NCI-H1417 (cell line): ENCODE measurements at regions not wholly inside any gene's neighbourhood (a gene's known extent, or its start where the extent isn't known, plus 50 kb on each side); places are given as distances from the start of the nearest gene placed in this dataset.
A peak's percentile ranks its signal among the peaks of the same experiment; 100 is the strongest.

Experiments
- DNase-seq, 3 experiments: peaks; one replicate each; lab custom pipeline; 2025; lab: John Stamatoyannopoulos, UW

DNA sequence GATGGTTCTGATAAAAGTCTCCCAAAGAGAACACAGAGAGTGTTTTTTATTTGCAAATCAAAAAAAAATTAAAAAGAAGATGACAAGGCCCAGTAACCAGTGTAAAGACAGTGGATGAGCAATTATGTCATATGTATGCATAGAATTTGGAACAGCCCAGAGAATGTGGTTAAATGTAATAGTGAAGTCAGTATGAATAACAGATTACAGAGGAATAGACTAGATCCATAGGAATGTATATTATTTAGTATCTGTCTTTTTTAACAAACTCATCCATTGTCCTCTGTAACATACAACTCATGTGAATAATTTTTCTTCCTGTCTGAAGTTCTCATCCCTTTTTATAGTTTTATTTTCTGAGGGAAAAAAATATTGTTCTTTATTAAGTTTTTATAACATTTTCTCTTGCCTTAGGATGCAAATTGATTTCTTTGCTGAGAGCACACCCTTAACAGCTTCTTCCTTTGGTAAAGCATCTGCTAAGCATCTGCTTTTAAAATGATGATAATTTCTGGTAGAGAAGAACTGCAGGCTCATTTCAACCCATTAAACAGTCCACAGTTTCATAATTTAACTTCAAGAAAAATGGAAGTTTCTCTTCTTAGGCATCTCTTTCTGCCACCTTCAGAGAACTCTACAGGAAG lies 266.5 kb upstream of the MTNR1B start:
- no peak for DNase-seq

GRCh38 chr11:92703449-92703830 lies 266.0 kb upstream of the MTNR1B start:
- no peak for DNase-seq

- peak; percentile 93 to 99 (median 95) for DNase-seq
Measured at GRCh38 chr11:92707173-92707619, 262.3 kb upstream of the MTNR1B start.

- no peak for DNase-seq
Measured at GRCh38 chr11:92707665-92708064, 261.8 kb upstream of the MTNR1B start.

DNA sequence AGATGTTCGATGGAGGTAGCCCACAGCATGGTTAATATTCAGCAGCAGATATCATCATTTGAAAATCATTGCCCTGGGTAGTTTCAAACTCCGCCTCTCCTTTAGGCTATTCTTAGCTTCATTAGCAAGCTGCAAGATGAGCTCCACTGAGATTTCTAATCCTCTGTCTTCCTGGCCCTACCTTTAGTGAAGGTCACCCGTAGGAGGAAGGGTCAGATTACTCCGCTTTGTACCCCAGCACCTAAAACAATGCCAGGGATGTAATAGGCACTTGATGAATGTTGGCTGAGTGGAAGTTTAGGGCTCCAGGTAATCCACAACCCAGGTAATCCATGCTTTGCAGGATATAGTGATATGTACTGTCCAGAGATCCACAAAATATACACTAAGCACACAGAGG lies 260.1 kb upstream of the MTNR1B start:
- no peak for DNase-seq

DNA sequence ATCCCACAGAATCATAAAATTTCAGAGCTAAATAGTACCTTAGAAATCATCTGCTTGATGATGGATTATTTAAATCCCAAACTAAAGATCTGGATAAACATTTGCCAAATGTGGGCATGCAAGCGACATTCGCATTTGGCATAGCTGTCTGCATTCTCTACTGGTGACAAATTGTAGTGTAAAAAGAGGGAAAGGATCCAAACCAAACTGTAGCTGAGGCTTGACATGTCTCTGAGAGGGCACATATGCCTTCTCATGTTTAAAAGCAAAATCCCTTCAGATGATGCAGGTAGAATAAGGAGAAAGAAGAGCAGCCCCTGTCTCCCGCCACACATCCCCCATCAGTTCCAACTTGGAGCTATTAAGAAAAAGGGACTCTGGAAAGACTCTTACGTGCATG lies 257.5 kb upstream of the MTNR1B start:
- no peak for DNase-seq

DNA sequence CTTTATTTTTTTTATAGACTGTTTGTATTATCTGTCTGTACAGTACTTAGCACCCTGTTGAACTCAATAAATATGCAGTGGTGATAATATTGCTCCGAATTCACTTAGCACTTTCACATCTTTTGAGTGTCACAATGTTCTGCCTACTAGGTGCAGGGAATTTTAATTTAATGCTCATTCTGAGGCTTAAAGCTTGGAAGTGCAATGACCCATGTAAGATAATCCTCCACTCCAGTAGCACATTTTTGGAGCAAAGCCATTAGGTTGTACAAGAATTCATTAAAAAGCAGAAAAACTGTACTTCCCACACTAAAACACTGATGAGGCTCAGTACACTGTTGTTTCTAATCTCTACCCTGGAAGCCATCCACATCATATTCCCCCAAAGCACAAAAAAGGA lies 255.3 kb upstream of the MTNR1B start:
- DNase-seq = no peak

- DNase-seq = peak in 1 of 3 experiments; percentile 63
Measured at GRCh38 chr11:92717240-92717639, 252.2 kb upstream of the MTNR1B start.

DNA sequence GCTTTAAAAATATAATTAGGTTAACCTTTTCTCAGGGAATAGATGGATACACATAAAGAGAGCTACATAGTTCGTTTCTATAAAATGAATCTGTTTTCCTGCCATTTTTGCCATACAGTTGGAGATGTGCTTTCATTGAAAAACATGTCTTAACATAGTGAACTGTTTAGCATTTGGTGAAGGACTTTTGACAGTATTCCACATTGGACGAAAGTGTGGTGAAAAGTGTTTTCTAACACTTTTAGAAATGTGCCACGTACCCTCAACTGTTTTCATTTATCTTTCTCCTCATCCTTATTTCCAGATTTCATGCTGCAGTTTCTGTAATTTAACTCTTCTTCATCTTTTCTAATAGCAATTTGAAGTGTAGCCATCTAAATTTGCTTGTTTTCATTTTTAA lies 249.1 kb upstream of the MTNR1B start:
- DNase-seq = no peak

GRCh38 chr11:92725352-92725751 lies 244.1 kb upstream of the MTNR1B start:
- peak in 1 of 3 experiments; percentile 29 for DNase-seq

DNA sequence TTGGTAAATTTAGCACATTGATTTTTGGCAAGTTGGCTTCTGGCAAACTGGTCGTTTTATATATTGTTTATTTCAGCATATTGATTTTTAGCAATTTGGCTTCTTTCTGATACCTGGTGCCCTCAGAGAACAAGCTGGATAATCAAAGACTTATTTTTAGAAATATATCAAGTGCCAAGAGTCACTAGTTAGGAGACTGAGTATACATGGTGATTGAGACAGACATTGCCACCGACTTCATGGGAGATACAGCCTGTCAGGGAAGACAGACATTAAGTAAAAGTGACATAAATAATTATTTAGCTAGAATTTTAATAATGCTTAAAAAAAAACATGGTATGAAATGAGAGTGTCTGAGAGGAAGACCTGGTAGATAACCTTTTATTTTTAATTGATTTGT lies 242.3 kb upstream of the MTNR1B start:
- DNase-seq = no peak

DNA sequence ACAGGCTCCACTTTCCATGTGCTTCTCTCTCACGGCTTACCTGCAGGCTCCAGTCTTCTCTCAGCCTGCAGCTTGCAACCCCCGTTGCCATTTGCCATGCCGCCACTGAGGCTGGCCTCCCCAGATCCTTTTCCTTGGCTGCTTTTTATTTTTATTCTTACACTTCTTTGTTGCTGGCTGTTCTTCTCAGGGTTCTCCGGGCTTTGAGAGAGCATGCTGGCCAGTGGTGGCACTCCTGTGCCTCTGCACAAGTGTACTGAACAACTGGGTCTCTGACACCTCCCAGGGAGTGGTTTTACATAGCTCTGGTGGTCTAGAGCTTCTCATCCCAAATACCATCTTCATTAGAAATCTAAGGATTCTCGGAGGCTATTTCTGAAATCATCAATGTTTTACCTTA lies 241.7 kb upstream of the MTNR1B start:
- DNase-seq = no peak

GRCh38 chr11:92728628-92729027 lies 240.8 kb upstream of the MTNR1B start:
- DNase-seq = no peak

- peak; percentile 5 to 62 (median 11) for DNase-seq
Measured at GRCh38 chr11:92735039-92735438, 234.4 kb upstream of the MTNR1B start.

DNA sequence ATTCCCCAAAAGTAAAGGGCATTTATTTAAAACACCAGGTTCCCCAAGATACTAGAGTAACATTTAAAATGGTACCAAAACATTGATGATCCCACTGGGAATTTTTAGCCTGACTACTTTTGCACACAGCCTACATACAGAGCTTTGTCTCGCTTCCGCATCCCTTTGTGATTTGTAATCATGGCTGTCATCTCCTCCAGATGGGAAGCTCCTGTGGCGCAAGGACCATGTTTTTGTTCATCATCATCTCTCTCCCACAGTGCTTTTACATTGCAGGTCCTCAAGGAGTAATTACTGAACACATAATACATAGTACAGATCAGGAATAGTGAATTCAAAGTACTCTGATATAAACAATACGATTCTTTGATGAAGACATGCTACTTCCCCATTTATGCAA lies 231.2 kb upstream of the MTNR1B start:
- no peak for DNase-seq

DNA sequence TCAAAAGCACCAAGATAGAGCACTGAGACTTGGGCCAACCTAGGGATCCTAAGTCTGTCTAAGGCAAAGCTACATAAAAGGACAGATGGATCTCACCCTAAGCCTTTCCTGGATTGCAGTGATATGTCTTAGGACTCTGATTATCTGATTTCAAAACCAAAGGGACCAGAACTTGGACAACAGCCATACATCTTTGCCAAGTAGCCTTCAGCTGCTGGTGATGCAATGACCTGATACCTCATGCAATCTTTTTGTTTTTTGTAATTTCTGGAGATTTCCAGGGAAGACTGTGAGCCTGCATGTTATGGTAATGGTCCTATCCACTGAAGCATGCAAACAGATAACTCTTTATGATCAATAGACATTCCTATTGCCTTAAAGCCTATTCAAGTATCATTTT lies 230.4 kb upstream of the MTNR1B start:
- DNase-seq = no peak

DNA sequence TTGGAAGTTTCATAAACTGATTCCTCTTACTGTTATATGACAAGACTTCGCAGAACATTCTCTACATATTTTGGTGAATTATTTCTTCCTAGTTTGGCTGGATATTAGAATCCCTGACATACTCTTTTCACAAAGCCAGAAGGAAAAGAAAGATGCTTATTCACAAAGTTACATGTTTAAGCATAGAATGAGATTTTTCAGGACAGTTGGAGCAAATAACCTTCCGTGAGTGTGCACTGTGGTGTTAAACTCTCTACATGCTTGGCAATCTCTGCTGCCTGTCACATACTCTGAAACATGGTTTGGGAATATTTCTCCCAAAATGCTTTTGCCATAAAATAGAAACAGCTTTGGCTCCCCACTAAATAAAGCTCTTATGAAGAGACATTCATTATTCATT lies 230.0 kb upstream of the MTNR1B start:
- no peak for DNase-seq

- DNase-seq = no peak
Measured at GRCh38 chr11:92740276-92740675, 229.2 kb upstream of the MTNR1B start.

GRCh38 chr11:92744929-92745585 lies 224.4 kb upstream of the MTNR1B start:
- peak; percentile 8 to 61 (median 12) for DNase-seq

- DNase-seq = no peak
Measured at GRCh38 chr11:92750794-92751193, 218.7 kb upstream of the MTNR1B start.

- DNase-seq = peak in 1 of 3 experiments; percentile 20
Measured at GRCh38 chr11:92751594-92751993, 217.9 kb upstream of the MTNR1B start.

GRCh38 chr11:92752122-92752521 lies 217.3 kb upstream of the MTNR1B start:
- peak in 1 of 3 experiments; percentile 38 for DNase-seq

DNA sequence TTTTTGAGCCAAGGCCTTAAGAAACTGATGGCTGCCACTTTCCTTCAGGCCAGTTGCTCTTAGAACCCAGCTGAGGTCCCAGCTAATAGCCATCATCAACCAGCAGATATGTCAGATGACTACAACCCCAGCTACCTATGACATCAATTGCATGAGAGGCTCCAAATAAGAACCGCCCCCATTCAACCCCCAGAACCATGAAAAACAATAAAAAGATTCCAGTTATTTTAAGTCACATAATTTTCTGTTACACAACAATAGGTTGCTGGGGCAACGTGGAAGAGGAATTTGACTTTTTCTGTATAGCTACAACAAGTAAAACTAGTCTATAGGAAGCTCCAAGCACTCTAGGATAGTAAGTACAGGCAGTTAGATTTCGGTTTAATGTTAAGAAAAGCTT lies 216.3 kb upstream of the MTNR1B start:
- DNase-seq = no peak

DNA sequence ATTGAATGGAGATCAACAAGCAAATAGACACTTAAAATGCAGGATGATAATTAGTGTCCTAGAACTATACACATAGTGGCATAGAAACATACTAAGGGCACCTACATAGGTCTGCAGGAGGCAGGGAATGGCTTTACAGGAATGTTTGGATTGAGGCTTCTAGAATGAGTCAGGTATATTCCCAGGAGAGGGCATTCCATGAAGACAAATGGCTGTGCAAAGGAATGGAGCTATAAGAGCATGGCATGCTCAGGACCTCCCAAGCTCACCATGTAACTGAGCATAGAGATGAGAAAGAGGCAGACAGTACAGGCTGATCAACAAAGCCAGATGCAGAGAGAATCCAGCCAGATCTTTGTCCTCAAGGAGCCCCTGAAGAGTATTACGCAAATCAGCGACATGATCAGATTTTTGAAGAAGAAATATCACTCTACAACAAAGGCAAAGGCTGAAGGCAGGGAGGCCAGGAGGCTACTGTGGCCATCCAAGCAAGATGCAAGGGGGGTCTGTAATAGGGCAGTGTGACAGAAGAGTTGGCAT lies 211.1 kb upstream of the MTNR1B start:
- no peak for DNase-seq
